HCT116 (cell line): ENCODE measurements at regions not wholly inside any gene's neighbourhood (a gene's known extent, or its start where the extent isn't known, plus 50 kb on each side); places are given as distances from the start of the nearest gene placed in this dataset.

Source experiments
- ATAC-seq: fragments of 200-7000 bp; cut with Tn5 transposase; 2 replicates; pipeline ENCODE4 v1.9.1; 2020; ENCODE audit warnings: mild to moderate bottlenecking, moderate library complexity
- BruUV-seq: library from RNA; stranded (reverse); fragments of 400-500 nt; replicated peaks from 2 replicates; lab custom pipeline; 2021; lab: Mats Ljungman, UMichigan
- CTCF ChIA-PET: fragments of 300-600 bp; sonication (Branson Sonifier 250); formaldehyde crosslinking; loops from one replicate; lab custom pipeline; 2021; ENCODE audit warnings: antibody characterized with exemption; lab: Charles Lee
- POLR2A ChIA-PET: fragments of 300-600, 350-600 bp; sonication (Branson Sonifier 250); formaldehyde crosslinking; loops from one replicate; lab custom pipeline; 2021; ENCODE audit warnings: antibody characterized with exemption; lab: Charles Lee
- RAD21 ChIA-PET, 2 experiments: fragments of 300-600 bp; sonication (Branson Sonifier 250); formaldehyde crosslinking; loops; one replicate each; lab custom pipeline; 2023; ENCODE audit warnings: low total read pairs in 2 of 2; ENCODE audit not compliant: uncharacterized antibody in 2 of 2, unreplicated experiment in 2 of 2, low non-redundant PET in 1 of 2; lab: Charles Lee
- DNase-seq: peaks from one replicate; pipeline ENCODE4 v3.0.0-alpha.2; 2010; ENCODE audit warnings: low read depth, low spot score
- H2AFZ ChIP-seq: fragments of 200-600 bp; shearing (Covaris generic), sonication (generic); 2 replicates; pipeline ENCODE4 v1.6.1; 2017; ENCODE audit warnings: low read depth, mixed run types, mixed read lengths, antibody characterized with exemption, low read length; ENCODE audit not compliant: poor library complexity, severe bottlenecking
- H3K27ac ChIP-seq: 2 replicates; pipeline ENCODE4 v1.5.1; 2012; ENCODE audit warnings: low read depth, low read length
- H3K27me3 ChIP-seq: fragments of 200-600 bp; sonication (generic); 2 replicates; pipeline ENCODE4 v1.6.1; 2016; ENCODE audit warnings: mixed run types, low read length, mixed read lengths; ENCODE audit not compliant: insufficient read depth
- H3K36me3 ChIP-seq, 2 experiments: fragments of 200-500 bp in 1 of 2; fragments of 200-600 bp in 1 of 2; sonication (Bioruptor generic) in 1 of 2; sonication (generic) in 1 of 2; 2 replicates each; pipeline versions ENCODE4 v1.5.1 to v1.6.1; 2014 to 2016; ENCODE audit warnings: low read length in 2 of 2, inconsistent platforms in 1 of 2, mixed read lengths in 1 of 2, mixed run types in 1 of 2; ENCODE audit not compliant: insufficient read depth in 2 of 2, control insufficient read depth in 1 of 2
- H3K4me1 ChIP-seq, 2 experiments: fragments of 200-600 bp in 1 of 2; sonication (generic) in 1 of 2; 2 replicates each; pipeline versions ENCODE4 v1.5.1 to v1.6.1; 2012 to 2017; ENCODE audit warnings: low read length in 2 of 2, inconsistent platforms in 1 of 2, mild to moderate bottlenecking in 1 of 2, mixed read lengths in 1 of 2, mixed run types in 1 of 2, moderate library complexity in 1 of 2; ENCODE audit not compliant: insufficient read depth in 2 of 2, control insufficient read depth in 1 of 2
- H3K4me2 ChIP-seq: fragments of 200-600 bp; sonication (generic); 2 replicates; pipeline ENCODE4 v1.6.1; 2017; ENCODE audit warnings: mixed run types, low read length, mixed read lengths
- H3K4me3 ChIP-seq, 2 experiments: fragments of 200-600 bp in 1 of 2; sonication (generic) in 1 of 2; replicated peaks in 1 of 2; 2 replicates each; pipeline ENCODE4 v1.5.1; 2011 to 2016; ENCODE audit warnings: low read length in 2 of 2, control low read depth in 1 of 2, low read depth in 1 of 2, mild to moderate bottlenecking in 1 of 2, mixed read lengths in 1 of 2, mixed run types in 1 of 2
- H3K79me2 ChIP-seq: fragments of 200-600 bp; sonication (generic); 2 replicates; pipeline ENCODE4 v1.6.1; 2017; ENCODE audit warnings: mild to moderate bottlenecking, mixed run types, low read length, moderate library complexity, mixed read lengths; ENCODE audit not compliant: insufficient read depth
- H3K9ac ChIP-seq: fragments of 200-600 bp; sonication (generic); 2 replicates; pipeline ENCODE4 v1.6.1; 2016; ENCODE audit warnings: low read length, mixed read lengths
- H3K9me2 ChIP-seq: fragments of 200-600 bp; sonication (generic), shearing (Covaris generic); 2 replicates; pipeline ENCODE4 v1.6.1; 2017; ENCODE audit warnings: mixed run types, mild to moderate bottlenecking, moderate library complexity; ENCODE audit not compliant: insufficient read depth
- H3K9me3 ChIP-seq, 2 experiments: fragments of 200-500 bp in 1 of 2; fragments of 200-600 bp in 1 of 2; sonication (Bioruptor generic) in 1 of 2; sonication (generic) in 1 of 2; 2 replicates each; pipeline ENCODE4 v1.6.1; 2014 to 2017; ENCODE audit warnings: low read length in 2 of 2, mixed read lengths in 2 of 2, inconsistent platforms in 1 of 2, low read depth in 1 of 2, mild to moderate bottlenecking in 1 of 2, mixed run types in 1 of 2, moderate library complexity in 1 of 2; ENCODE audit not compliant: control insufficient read depth in 1 of 2, insufficient read depth in 1 of 2
- H4K20me1 ChIP-seq: fragments of 200-600 bp; sonication (generic), shearing (Covaris generic); 2 replicates; pipeline ENCODE4 v1.6.1; 2017; ENCODE audit warnings: mixed run types, mild to moderate bottlenecking, moderate library complexity; ENCODE audit not compliant: insufficient read depth
- CBX3 ChIP-seq: IDR thresholded peaks from 2 replicates; pipeline ENCODE4 v1.6.1; 2012; ENCODE audit warnings: low read depth
- CEBPB ChIP-seq: IDR thresholded peaks from 2 replicates; pipeline ENCODE4 v1.6.1; 2012; ENCODE audit warnings: low read depth
- CTCF ChIP-seq, 3 experiments: fragments of 200-600 bp in 1 of 3; sonication (generic) in 1 of 3; IDR thresholded peaks in 2 of 3; conservative IDR thresholded peaks in 1 of 3; 2 replicates each; pipeline ENCODE4 v1.5.1; 2012 to 2017; ENCODE audit warnings: low read depth in 2 of 3, low read length in 2 of 3, antibody characterized with exemption in 1 of 3, borderline replicate concordance in 1 of 3, control low read depth in 1 of 3, mild to moderate bottlenecking in 1 of 3, mixed read lengths in 1 of 3, mixed run types in 1 of 3, moderate library complexity in 1 of 3; ENCODE audit not compliant: insufficient read depth in 1 of 3
- EGR1 ChIP-seq: IDR thresholded peaks from 2 replicates; pipeline ENCODE4 v1.6.1; 2012; ENCODE audit warnings: low read depth
- ELF1 ChIP-seq: IDR thresholded peaks from 2 replicates; pipeline ENCODE4 v1.6.1; 2012; ENCODE audit warnings: low read depth, borderline replicate concordance
- EZH2 ChIP-seq: fragments of 200-600 bp; sonication (generic); IDR thresholded peaks from 2 replicates; pipeline ENCODE4 v1.6.1; 2017; ENCODE audit warnings: antibody characterized with exemption, mixed run types
- EZH2phosphoT487 ChIP-seq: fragments of 200-600 bp; IDR thresholded peaks from 2 replicates; pipeline ENCODE4 v1.6.1; 2018; ENCODE audit warnings: antibody characterized with exemption, borderline replicate concordance
- FOSL1 ChIP-seq: IDR thresholded peaks from 2 replicates; pipeline ENCODE4 v1.6.1; 2012; ENCODE audit warnings: low read depth
- MAX ChIP-seq: IDR thresholded peaks from 2 replicates; pipeline ENCODE4 v1.6.1; 2012
- POLR2A ChIP-seq: IDR thresholded peaks from 2 replicates; pipeline ENCODE4 v1.7.0; 2011; ENCODE audit warnings: borderline replicate concordance; ENCODE audit not compliant: insufficient read depth, insufficient read length; ENCODE audit errors: extremely low read depth
- POLR2AphosphoS5 ChIP-seq: IDR thresholded peaks from 2 replicates; pipeline ENCODE4 v1.6.1; 2011; ENCODE audit warnings: mild to moderate bottlenecking, low read depth, low read length, moderate library complexity
- RAD21 ChIP-seq: IDR thresholded peaks from 2 replicates; pipeline ENCODE4 v1.6.1; 2012; ENCODE audit warnings: low read depth, mild to moderate bottlenecking
- REST ChIP-seq: IDR thresholded peaks from 2 replicates; pipeline ENCODE4 v1.6.1; 2012; ENCODE audit warnings: low read depth
- SIN3A ChIP-seq: IDR thresholded peaks from 2 replicates; pipeline ENCODE4 v1.6.1; 2012; ENCODE audit warnings: low read depth
- SRF ChIP-seq: IDR thresholded peaks from 2 replicates; pipeline ENCODE4 v1.6.1; 2012; ENCODE audit warnings: low read depth
- YY1 ChIP-seq: IDR thresholded peaks from 2 replicates; pipeline ENCODE4 v1.6.1; 2011; ENCODE audit warnings: low read length, low read depth, moderate library complexity, mild to moderate bottlenecking; ENCODE audit not compliant: insufficient replicate concordance; ENCODE audit errors: extremely low read depth
- ZBTB33 ChIP-seq: IDR thresholded peaks from 2 replicates; pipeline ENCODE4 v1.6.1; 2011; ENCODE audit warnings: mild to moderate bottlenecking, low read length, moderate library complexity; ENCODE audit not compliant: insufficient replicate concordance; ENCODE audit errors: extremely low read depth
- ZFX ChIP-seq: fragments of 450-650 bp; IDR thresholded peaks from 2 replicates; pipeline ENCODE4 v1.6.1; 2017
- intact Hi-C: fragments of 100-400 bp; cut with micrococcal nuclease; formaldehyde crosslinking; loops from 2 replicates; pipeline ENCODE4 v1.10.0; 2022

GRCh38 chr16:62814891-62815290 lies 778.7 kb upstream of the CDH8 start:
- intact Hi-C loops: no loop called here
- no TSS peak for BruUV-seq
- H3K9me2 ChIP-seq: no peaks in the 10 kb centered on the region
- ChIA-PET POLR2A (no interaction called here), RAD21 (no interaction called here), CTCF (no interaction called here)
- TF ChIP-seq POLR2AphosphoS5 (no peak), SIN3A (no peak), EZH2 (no peak), EZH2phosphoT487 (no peak), ELF1 (no peak), REST (no peak), ZBTB33 (no peak), ZFX (no peak), FOSL1 (no peak), SRF (no peak), MAX (no peak), CEBPB (no peak), CTCF (IDR thresholded peaks at IDR 0.05 in 2 of 3, conservative IDR thresholded peaks at IDR 0.05 in 1 of 3; ENCODE audit: borderline replicate concordance in 1 of 3, insufficient read depth in 1 of 3, low read depth in 2 of 3, low read length in 2 of 3) (no peak), EGR1 (no peak), CBX3 (no peak), YY1 (no peak), RAD21 (no peak), POLR2A (no peak)
- H3K4me1 ChIP-seq: no peaks in the 10 kb centered on the region
- H4K20me1 ChIP-seq: no peaks in the 10 kb centered on the region
- DNase-seq (no peak), ATAC-seq (no peak)
- H3K79me2 ChIP-seq: no peaks in the 10 kb centered on the region
- no peaks in the 10 kb centered on the region for H3K27me3 ChIP-seq
- H3K4me2 ChIP-seq: no peak overlapping the region
- no peak overlapping the region for H2AFZ ChIP-seq
- no peak overlapping the region for H3K4me3 ChIP-seq
- H3K9me3 ChIP-seq: peaks cover 7 to 26% of the 10 kb centered on the region in 2 experiments; a peak in 2 of 4 replicates
- H3K36me3 ChIP-seq: no peaks in the 10 kb centered on the region
- H3K27ac ChIP-seq: no peak overlapping the region
- H3K9ac ChIP-seq: no peak overlapping the region
